ENCODE measurements at regions not wholly inside any gene's neighbourhood (a gene's known extent, or its start where the extent isn't known, plus 50 kb on each side); places are given as distances from the start of the nearest gene placed in this dataset.
A peak's percentile ranks its signal among the peaks of the same experiment; 100 is the strongest.

GRCh38 chr14:71525663-71526221, 406.5 kb upstream of the RGS6 start:
- H3K27ac ChIP-seq (ENCODE audit: extremely low read depth, low read depth, low read length) = no peak overlapping the region
- BruUV-seq (replicated peaks) = no TSS peak

GRCh38 chr14:71526388-71526787, 405.8 kb upstream of the RGS6 start:
- Histone ChIP-seq H3K4me2 (ENCODE audit: insufficient read depth, low read length) (no peak overlapping the region), H2AFZ (ENCODE audit: low read depth, low read length) (no peak overlapping the region), H3K9ac (ENCODE audit: insufficient read depth in 1 of 2, low read depth in 2 of 2, low read length in 2 of 2) (no peak overlapping the region), H3K9me3 (replicated peaks; ENCODE audit: control insufficient read depth, insufficient read depth, low read depth, low read length) (no peaks in the 10 kb centered on the region), H3K9me1 (ENCODE audit: control insufficient read depth, insufficient read depth, low read length) (no peaks in the 10 kb centered on the region), H3K27ac (ENCODE audit: extremely low read depth, low read depth, low read length) (no peak overlapping the region), H3K4me1 (replicated peaks in 1 of 2; ENCODE audit: control insufficient read depth in 2 of 2, insufficient read depth in 2 of 2, low read length in 2 of 2) (no peaks in the 10 kb centered on the region; a peak in 1 of 5 replicates), H3K27me3 (ENCODE audit: control insufficient read depth in 2 of 2, insufficient read depth in 2 of 2, low read length in 2 of 2) (no peaks in the 10 kb centered on the region), H4K20me1 (replicated peaks; ENCODE audit: control insufficient read depth, insufficient read depth, low read length) (no peaks in the 10 kb centered on the region), H3K79me2 (ENCODE audit: control insufficient read depth, insufficient read depth, low read length) (no peaks in the 10 kb centered on the region), H3K36me3 (ENCODE audit: control insufficient read depth, insufficient read depth, low read length) (no peaks in the 10 kb centered on the region), H3K4me3 (no peak overlapping the region)
- intact Hi-C loops (cut with micrococcal nuclease) (no loop called here), in situ Hi-C loops (cut with MboI) (no loop called here)
- ChIA-PET CTCF (ENCODE audit: low intra/inter-chr PET ratio) (no interaction called here), POLR2A (no interaction called here)
- FAIRE-seq (no peak), ATAC-seq (no peak), DNase-seq (ENCODE audit: extremely low read depth in 1 of 4, low spot score in 3 of 4) (no peak)
- BruUV-seq (replicated peaks) = no TSS peak
- WGBS (ENCODE audit: insufficient coverage, low coverage, missing lambda C conversion rate) = 89% methylated on average over 3 of the region's 3 CpGs
- TF ChIP-seq KAT2B (IDR thresholded peaks at IDR 0.05; ENCODE audit: low read depth, low read length) = no peak
- TF ChIP-seq MGA (IDR thresholded peaks at IDR 0.05) = no peak

More at GRCh38 chr14:71525663-71526221, 406.5 kb upstream of the RGS6 start:
- in situ Hi-C loops (cut with MboI) (no loop called here), intact Hi-C loops (cut with micrococcal nuclease) (no loop called here)
- DNase-seq (ENCODE audit: extremely low read depth in 1 of 4, low spot score in 3 of 4) = no peak
- H3K9ac ChIP-seq (ENCODE audit: insufficient read depth in 1 of 2, low read depth in 2 of 2, low read length in 2 of 2) = no peak overlapping the region
- ChIA-PET CTCF (ENCODE audit: low intra/inter-chr PET ratio) (no interaction called here), POLR2A (no interaction called here)
- TF ChIP-seq BCOR (IDR thresholded peaks at IDR 0.05) = no peak
- TF ChIP-seq ZNF316 (IDR thresholded peaks at IDR 0.05) = peak; percentile 75
- peak; percentile 38; the same call in 1 of the 2 replicates for TF ChIP-seq C11orf30 (IDR thresholded peaks at IDR 0.05; ENCODE audit: low read depth)
- 55% methylated on average over 5 of the region's 5 CpGs for WGBS (ENCODE audit: insufficient coverage, low coverage, missing lambda C conversion rate)
- no peak for ATAC-seq
- no peaks in the 10 kb centered on the region for H3K9me1 ChIP-seq (ENCODE audit: control insufficient read depth, insufficient read depth, low read length)
- H3K79me2 ChIP-seq (ENCODE audit: control insufficient read depth, insufficient read depth, low read length) = no peaks in the 10 kb centered on the region
- no peak overlapping the region for H3K4me2 ChIP-seq (ENCODE audit: insufficient read depth, low read length)
- no peak for FAIRE-seq
- no peaks in the 10 kb centered on the region for H3K27me3 ChIP-seq (ENCODE audit: control insufficient read depth in 2 of 2, insufficient read depth in 2 of 2, low read length in 2 of 2)
- no peak overlapping the region for H2AFZ ChIP-seq (ENCODE audit: low read depth, low read length)
- H3K36me3 ChIP-seq (ENCODE audit: control insufficient read depth, insufficient read depth, low read length) = no peaks in the 10 kb centered on the region
- no peaks in the 10 kb centered on the region for H3K9me3 ChIP-seq (replicated peaks; ENCODE audit: control insufficient read depth, insufficient read depth, low read depth, low read length)
- H4K20me1 ChIP-seq (replicated peaks; ENCODE audit: control insufficient read depth, insufficient read depth, low read length) = no peaks in the 10 kb centered on the region
- H3K4me3 ChIP-seq = no peak overlapping the region
- no peaks in the 10 kb centered on the region; a peak in 1 of 5 replicates for H3K4me1 ChIP-seq (replicated peaks in 1 of 2; ENCODE audit: control insufficient read depth in 2 of 2, insufficient read depth in 2 of 2, low read length in 2 of 2)

Data from K562 (cell line).